RWPE2 (cell line): ENCODE measurements at regions not wholly inside any gene's neighbourhood (a gene's known extent, or its start where the extent isn't known, plus 50 kb on each side); places are given as distances from the start of the nearest gene placed in this dataset.
"Not testable (repeated sequence)": the region's sequence is repeated elsewhere in the genome, so short reads cannot be mapped to it uniquely, and the experiment has no call there.

ENCODE experiments used
- ATAC-seq: fragments of 200-7000 bp; cut with Tn5 transposase; 3 replicates; pipeline ENCODE4 v1.9.1; 2021; ENCODE audit warnings: low read depth
- DNase-seq: peaks from one replicate; pipeline ENCODE4 v3.0.0-alpha.2; 2020; ENCODE audit warnings: low spot score
- H3K27ac ChIP-seq: fragments of 450-650 bp; 2 replicates; pipeline ENCODE4 v1.5.1; 2017; ENCODE audit warnings: mild to moderate bottlenecking; ENCODE audit not compliant: poor library complexity, severe bottlenecking
- H3K27me3 ChIP-seq: fragments of 250-450 bp; sonication (Bioruptor Pico); 2 replicates; pipeline ENCODE4 v1.5.1; 2021; ENCODE audit warnings: mild to moderate bottlenecking, moderate library complexity; ENCODE audit not compliant: insufficient read depth, poor library complexity, severe bottlenecking
- H3K36me3 ChIP-seq: fragments of 250-450 bp; sonication (Bioruptor Pico); 2 replicates; pipeline ENCODE4 v1.5.1; 2020; ENCODE audit warnings: low read depth, mild to moderate bottlenecking, moderate library complexity
- H3K4me1 ChIP-seq: fragments of 250-450 bp; sonication (Bioruptor Pico); 2 replicates; pipeline ENCODE4 v1.5.1; 2021; ENCODE audit warnings: mild to moderate bottlenecking, moderate library complexity; ENCODE audit not compliant: insufficient read depth, poor library complexity, severe bottlenecking
- H3K4me3 ChIP-seq: fragments of 250-450 bp; sonication (Bioruptor Pico); 2 replicates; pipeline ENCODE4 v1.5.1; 2021; ENCODE audit warnings: mild to moderate bottlenecking, moderate library complexity; ENCODE audit not compliant: severe bottlenecking
- H3K9me3 ChIP-seq: fragments of 250-450 bp; sonication (Bioruptor Pico); 2 replicates; pipeline ENCODE4 v1.5.1; 2021; ENCODE audit warnings: mild to moderate bottlenecking, moderate library complexity; ENCODE audit not compliant: severe bottlenecking
- TF ChIP-seq, protein P1 (sequence below): fragments of 450-650 bp; IDR thresholded peaks from one replicate; pipeline ENCODE4 v1.5.1; 2017; ENCODE audit warnings: mild to moderate bottlenecking, moderate library complexity; ENCODE audit not compliant: poor library complexity, severe bottlenecking

DNA sequence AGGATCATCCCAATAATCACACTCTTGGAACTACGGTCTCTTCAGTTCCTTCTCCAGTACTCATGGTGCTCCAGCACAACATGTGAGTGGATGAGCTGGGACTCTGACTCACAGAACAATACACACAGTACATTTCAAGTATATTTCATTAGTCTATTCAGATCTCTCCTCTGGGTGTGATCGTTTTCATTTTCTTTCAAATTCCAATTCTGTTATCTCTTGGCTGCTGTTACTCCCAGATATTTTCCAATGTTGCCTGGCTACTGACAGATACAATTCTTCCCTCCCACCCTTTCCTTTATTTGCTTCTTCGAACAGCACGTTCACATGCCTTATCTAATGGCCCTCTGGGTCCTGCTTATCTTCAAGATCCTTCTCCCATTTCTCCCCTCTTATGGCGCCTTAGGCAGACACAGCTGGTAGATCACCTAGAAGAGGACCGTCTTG lies 216.0 kb downstream of the ACKR3 start:
- no peaks in the 10 kb centered on the region for H3K4me1 ChIP-seq
- no peaks in the 10 kb centered on the region for H3K9me3 ChIP-seq
- H3K27ac ChIP-seq = no peak overlapping the region
- TF ChIP-seq, protein P1, sequence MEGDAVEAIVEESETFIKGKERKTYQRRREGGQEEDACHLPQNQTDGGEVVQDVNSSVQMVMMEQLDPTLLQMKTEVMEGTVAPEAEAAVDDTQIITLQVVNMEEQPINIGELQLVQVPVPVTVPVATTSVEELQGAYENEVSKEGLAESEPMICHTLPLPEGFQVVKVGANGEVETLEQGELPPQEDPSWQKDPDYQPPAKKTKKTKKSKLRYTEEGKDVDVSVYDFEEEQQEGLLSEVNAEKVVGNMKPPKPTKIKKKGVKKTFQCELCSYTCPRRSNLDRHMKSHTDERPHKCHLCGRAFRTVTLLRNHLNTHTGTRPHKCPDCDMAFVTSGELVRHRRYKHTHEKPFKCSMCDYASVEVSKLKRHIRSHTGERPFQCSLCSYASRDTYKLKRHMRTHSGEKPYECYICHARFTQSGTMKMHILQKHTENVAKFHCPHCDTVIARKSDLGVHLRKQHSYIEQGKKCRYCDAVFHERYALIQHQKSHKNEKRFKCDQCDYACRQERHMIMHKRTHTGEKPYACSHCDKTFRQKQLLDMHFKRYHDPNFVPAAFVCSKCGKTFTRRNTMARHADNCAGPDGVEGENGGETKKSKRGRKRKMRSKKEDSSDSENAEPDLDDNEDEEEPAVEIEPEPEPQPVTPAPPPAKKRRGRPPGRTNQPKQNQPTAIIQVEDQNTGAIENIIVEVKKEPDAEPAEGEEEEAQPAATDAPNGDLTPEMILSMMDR = no peak
- DNase-seq (no peak), ATAC-seq (no peak)
- no peaks in the 10 kb centered on the region for H3K36me3 ChIP-seq
- H3K4me3 ChIP-seq = no peak overlapping the region
- no peaks in the 10 kb centered on the region for H3K27me3 ChIP-seq

DNA sequence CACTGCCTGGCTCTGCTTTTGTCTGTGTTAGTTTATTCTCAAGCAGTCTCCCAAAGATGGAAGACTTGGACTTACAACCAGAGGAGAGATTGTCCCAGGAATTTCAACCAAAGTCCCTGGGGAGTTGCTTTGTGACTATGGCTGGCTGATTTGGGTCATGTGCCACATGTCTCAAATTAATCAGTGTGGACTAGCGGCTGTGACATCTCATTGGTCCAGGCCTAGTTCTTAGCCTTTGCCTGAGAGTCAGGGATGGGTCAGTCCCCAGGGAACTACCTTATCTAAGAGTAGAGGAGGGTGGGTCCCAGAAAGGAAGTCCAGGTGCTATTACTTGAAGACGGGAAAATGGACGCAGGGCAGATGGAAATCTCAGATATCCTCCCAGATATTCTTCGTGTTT lies 217.1 kb downstream of the ACKR3 start:
- H3K4me1 ChIP-seq = no peaks in the 10 kb centered on the region
- no peak overlapping the region for H3K4me3 ChIP-seq
- H3K9me3 ChIP-seq = no peaks in the 10 kb centered on the region
- H3K27me3 ChIP-seq = no peaks in the 10 kb centered on the region
- DNase-seq = no peak
- TF ChIP-seq, protein P1 = no peak
- no peaks in the 10 kb centered on the region for H3K36me3 ChIP-seq
- ATAC-seq = no peak
- H3K27ac ChIP-seq = no peak overlapping the region

GRCh38 chr2:236787376-236787775 lies 217.8 kb downstream of the ACKR3 start:
- H3K27ac ChIP-seq, ATAC-seq, H3K4me3 ChIP-seq, H3K27me3 ChIP-seq, H3K9me3 ChIP-seq, H3K36me3 ChIP-seq, DNase-seq, H3K4me1 ChIP-seq: not testable (repeated sequence)

DNA sequence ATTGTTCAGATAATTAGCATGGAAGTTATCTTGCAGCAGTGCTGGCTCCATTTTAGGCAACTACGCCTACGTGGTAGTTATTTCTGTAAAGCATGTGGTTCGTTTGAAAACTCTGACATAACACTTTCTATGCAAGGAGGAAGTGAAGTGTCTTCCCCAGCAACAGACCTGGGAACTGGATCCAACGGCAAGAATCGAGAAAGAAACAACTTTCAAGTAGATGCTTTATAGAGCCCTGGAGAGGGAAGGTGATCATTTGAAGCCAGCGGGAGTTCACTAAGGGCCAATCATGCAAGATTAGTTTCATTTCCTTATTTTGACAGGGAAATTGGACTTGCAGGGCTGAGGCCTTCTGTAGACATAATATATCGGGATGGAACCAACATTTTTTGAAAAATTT lies 218.3 kb downstream of the ACKR3 start:
- DNase-seq (no peak), ATAC-seq (no peak)
- H3K27ac ChIP-seq = no peak overlapping the region

GRCh38 chr2:236790963-236791362 lies 221.3 kb downstream of the ACKR3 start:
- H3K9me3 ChIP-seq = no peaks in the 10 kb centered on the region
- H3K4me3 ChIP-seq = no peak overlapping the region
- ATAC-seq (no peak), DNase-seq (no peak)
- no peaks in the 10 kb centered on the region for H3K36me3 ChIP-seq
- no peaks in the 10 kb centered on the region for H3K27me3 ChIP-seq
- no peak overlapping the region for H3K27ac ChIP-seq
- TF ChIP-seq, protein P1 = no peak
- H3K4me1 ChIP-seq = no peaks in the 10 kb centered on the region

More for the DNA sequence above, 218.3 kb downstream of the ACKR3 start:
- no peaks in the 10 kb centered on the region for H3K9me3 ChIP-seq
- TF ChIP-seq, protein P1 = no peak
- no peaks in the 10 kb centered on the region for H3K4me1 ChIP-seq
- H3K36me3 ChIP-seq = no peaks in the 10 kb centered on the region
- no peak overlapping the region for H3K4me3 ChIP-seq
- H3K27me3 ChIP-seq = no peaks in the 10 kb centered on the region
